Stimulated activated CD8-positive, alpha-beta memory T cell treated with anti-CD3 and anti-CD28 coated beads, Interleukin-4, amount 100 ng/mL, for 1 hour (primary cell): ENCODE measurements at regions not wholly inside any gene's neighbourhood (a gene's known extent, or its start where the extent isn't known, plus 50 kb on each side); places are given as distances from the start of the nearest gene placed in this dataset.

Experiments used
- DNase-seq, 2 donors: peaks; one replicate each; pipeline ENCODE4 v3.0.0-alpha.2; 2020; ENCODE audit warnings: low read depth in 2 of 2, low spot score in 1 of 2

DNA sequence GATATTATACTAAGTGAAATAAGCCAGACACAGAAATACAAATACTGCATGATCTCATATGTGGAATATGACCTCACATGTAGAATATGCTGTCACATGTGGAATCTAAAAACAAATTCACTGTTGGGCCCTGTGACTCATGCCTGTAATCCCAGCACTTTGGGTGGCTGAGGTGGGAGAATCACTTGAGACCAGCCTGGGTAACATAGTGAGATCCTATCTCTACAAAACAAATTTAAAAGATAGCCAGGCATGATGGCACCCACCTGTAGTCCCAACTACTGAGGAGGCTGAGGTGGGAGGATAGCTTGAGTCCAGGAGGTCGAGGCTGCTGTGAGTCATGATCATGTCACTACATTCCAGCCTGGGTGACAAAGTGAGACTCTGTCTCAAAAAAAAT is 160.3 kb downstream of the PTEN start:
- DNase-seq = no peak

- DNase-seq = no peak
Observed at GRCh38 chr10:88026031-88026430, 162.6 kb downstream of the PTEN start.

DNA sequence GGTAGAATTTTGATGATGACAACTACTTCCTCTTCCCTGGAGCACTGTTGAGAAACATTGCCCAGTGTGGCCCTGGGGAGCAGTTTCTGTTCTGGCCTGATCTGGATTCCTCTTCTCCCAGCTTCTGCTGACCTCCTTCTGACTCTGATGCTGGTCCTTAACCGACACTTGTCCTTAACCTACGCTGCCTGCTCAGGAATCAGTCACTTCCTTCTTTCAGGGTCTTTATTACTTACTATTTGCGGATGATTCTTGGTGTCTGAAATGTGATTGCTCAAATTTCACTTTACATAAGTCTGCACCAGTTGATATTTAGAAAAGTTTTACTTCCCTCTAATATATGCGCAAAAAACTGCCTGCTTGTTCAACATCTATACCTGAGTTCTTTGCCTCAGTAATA is 164.1 kb downstream of the PTEN start:
- DNase-seq = no peak

GRCh38 chr10:88028072-88028471 is 164.6 kb downstream of the PTEN start:
- no peak for DNase-seq

DNA sequence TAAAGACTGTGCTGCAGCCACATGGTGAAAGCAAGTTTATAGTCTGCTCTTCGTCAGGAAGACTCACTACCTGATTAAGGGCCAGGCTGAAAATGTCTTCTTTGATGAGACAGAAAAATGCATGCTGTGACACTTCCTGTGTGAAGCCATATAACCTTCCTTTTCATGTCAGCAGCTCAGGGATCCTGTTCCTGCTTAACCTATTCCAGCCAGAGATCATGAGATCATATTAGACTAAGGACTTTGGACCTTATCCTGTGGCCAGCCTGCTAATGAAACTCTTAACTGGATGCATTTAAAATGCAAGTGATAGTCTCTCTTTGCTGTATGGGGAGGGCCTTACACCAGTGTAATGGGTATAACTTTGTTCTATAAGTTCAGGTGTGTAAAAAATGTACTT is 165.2 kb downstream of the PTEN start:
- DNase-seq = no peak

DNA sequence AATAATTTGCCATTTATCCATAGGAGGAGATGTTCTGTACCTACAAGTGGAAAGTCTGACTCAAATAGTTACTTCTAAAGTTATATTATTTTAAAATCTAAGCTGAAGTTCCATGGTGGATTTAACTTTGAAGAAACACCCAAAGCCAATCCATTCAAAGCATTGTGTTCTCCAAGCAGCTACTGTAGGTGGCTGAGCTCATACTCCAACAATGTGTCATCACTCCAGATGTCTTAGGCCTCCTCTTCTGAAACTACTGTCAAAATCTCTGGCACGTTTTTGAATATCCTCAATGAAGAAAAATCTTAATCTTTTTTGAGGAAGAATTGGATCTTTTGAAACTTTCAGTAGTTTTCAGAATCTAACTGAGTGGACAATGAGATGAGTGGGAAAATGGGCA is 169.1 kb downstream of the PTEN start:
- no peak for DNase-seq

DNA sequence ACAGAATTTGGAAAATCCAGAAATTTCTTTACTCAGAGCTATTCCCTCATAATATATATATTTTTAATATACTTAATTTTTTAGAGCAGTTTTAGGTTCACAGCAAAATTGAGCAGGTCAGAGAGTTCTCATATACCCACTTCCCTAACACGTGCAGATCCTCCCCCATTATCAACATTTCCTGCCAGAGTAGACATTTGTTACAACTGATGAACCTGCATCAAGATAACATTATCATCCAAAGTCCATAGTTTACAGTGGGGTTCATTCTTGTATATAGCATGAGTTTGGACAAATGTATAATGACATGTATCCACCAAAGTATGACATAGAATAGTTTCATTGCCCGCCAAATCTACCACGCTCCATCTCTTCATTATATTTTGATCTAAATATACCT is 170.0 kb downstream of the PTEN start:
- no peak for DNase-seq

DNA sequence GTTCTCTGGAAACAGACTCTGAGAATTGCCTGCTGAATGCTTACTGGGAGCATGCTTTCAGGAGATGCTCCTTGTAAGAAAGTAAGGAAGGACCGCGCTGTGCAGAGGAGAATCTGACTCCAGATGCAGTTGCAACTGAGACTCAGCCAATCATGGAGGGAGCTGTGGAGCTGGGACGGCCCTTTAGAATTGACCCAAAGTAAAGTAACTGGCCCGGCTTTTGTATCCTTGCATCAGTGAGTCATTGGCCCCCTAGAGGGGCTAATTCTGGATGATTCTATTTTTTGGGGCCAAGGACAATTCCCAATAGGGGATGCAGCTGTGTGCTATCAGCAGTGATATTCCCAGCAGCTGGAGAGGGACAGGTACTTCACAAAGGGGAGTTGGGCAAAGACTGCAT is 170.4 kb downstream of the PTEN start:
- no peak for DNase-seq

- no peak for DNase-seq
Observed at GRCh38 chr10:88036126-88036525, 172.7 kb downstream of the PTEN start.

DNA sequence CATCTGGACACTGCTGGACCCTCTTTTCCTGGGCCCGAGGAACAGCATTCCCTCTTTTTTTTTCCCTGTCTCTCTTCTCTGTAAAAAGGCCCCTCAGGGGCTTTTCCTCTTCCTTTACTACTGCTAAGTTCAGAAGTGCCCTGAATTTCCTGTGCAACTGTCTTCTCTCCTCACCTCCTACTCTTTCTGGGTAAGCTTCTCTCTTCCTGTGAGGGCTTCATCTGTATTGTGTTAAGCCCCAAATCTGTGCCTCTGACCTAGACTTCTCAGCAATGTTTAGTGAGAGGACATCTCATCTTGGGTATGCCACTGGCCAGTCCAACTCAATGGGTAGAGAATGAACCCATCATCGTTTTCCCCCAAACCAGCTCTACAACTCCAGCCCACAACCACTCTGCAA is 174.2 kb downstream of the PTEN start:
- no peak for DNase-seq

- no peak for DNase-seq
Observed at GRCh38 chr10:88038268-88038667, 174.8 kb downstream of the PTEN start.

- no peak for DNase-seq
Observed at GRCh38 chr10:88039496-88040200, 176.2 kb downstream of the PTEN start.

DNA sequence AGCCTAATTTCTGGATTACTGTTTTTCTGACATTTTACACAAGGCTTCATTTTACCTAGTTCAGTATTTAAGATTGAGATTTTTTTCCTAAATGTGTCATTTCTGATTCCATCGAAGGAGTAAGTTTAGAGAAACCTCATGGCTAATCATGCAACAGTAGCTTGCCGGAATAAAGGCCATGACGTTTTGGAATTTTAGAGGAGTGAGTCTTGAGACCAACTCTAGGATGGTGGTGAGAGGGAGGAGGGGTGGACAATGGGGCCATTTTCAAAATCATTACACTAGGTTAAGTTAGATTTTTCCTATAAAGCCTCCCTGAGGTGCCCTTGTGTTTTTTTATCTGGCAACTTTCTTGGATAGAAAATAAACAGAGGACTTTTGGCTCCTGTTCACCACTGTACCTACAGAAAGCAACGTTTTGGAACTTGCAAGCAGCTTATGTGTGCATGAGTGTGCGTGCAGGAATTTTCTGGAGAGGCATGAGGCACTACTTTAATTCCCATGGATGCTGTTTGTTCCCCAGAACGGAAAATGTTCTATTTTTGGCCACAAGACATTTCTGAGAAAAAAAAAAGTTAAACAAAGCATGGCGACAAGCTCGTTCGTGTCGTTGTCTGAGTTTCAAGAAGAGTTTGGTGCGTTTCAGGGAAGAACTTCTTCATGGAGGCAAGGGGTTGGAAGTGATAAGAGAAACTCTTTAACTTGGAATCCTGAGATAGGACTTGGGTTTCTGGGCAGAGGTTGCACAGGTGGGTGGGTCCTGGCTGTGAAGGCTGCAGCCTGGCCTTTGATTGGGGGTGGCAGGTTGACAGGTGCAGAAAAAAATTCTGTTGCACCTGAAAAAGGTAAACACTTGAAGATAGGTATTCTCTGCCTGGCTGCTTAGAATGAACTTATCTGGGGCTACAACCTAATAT is 178.1 kb downstream of the PTEN start:
- DNase-seq = no peak

- no peak for DNase-seq
Observed at GRCh38 chr10:88042160-88043100, 179.0 kb downstream of the PTEN start.

DNA sequence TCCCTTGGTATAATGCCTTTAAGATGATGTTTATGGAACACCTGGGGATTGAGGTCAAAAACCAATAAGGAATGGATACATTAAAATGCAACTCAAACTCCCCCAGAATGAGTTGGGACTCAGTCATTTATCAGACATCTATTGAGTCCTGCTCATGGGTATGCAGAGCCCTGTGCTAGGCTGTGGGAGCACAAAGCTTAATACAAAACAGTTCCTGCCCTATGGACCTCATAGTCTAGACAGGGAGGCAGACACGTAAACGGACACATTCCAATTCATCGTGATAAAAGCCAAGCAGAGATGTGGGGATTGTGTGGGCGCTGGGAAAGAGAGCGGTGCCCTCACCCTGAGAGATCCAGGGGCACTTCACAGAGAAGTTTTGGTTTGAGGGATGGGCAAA is 181.7 kb downstream of the PTEN start:
- DNase-seq = no peak

GRCh38 chr10:88045656-88046415 is 182.4 kb downstream of the PTEN start:
- DNase-seq = no peak

- DNase-seq = no peak
Observed at GRCh38 chr10:88047579-88047978, 184.2 kb downstream of the PTEN start.

GRCh38 chr10:88048312-88048711 is 184.9 kb downstream of the PTEN start:
- no peak for DNase-seq

DNA sequence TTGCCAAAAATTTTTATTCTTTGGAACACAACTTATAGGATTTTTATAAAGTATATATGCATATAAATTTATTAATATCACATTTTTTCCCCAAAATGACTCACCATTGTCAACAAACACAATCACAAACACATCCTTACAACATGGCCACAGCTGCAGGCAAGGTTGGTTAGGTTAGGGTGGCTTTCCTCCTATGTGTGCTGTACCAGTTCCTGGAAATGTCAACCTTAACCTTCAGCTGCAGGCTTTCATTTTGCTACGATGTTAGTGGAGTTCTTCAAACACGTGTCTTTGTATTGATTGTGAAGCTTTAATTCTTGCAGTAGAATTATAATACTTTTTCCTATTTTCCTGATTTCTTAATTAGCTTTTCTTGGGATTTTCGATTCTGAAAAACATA is 185.8 kb downstream of the PTEN start:
- DNase-seq = no peak

DNA sequence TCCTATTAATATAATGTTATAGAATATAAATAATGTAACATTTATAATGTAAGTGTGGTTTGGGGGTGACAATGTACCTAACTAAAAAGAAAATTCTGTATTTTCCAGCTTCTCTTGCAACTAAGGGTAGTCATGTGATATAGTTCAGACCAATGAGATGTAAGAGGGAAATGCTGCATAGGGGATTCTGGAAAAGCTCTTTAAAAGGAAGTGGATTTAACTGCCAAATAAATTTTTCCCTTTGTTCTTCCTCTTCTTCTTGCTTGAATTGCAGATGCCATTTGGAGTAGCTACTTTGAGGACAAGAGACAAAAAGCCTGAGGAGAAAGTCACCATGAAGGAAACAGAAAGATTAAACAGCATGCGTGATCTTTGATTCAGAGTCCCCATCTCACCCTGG is 194.3 kb downstream of the PTEN start:
- no peak for DNase-seq

DNA sequence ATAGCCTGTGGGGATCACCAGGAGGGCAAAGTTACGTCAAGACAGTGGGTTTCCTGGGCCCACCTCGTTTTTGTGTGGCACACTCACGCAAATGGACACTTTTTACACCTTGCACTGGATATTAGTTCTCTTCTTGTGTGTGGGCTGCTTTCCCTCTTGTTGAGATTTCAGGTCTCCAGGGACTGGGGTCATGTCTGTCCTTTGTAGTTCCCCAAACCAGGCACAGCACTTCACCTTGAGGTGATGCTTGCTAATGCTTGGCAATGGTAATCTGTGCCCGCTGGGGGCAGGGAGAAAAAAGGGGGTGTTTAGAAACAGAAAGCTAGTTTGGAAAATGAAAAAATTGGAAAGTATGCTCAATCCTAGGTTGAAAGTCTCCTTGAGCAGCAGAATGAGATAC is 195.3 kb downstream of the PTEN start:
- no peak for DNase-seq
